ENCODE measurements at regions not wholly inside any gene's neighbourhood (a gene's known extent, or its start where the extent isn't known, plus 50 kb on each side); places are given as distances from the start of the nearest gene placed in this dataset.

- TF ChIP-seq, protein P1, sequence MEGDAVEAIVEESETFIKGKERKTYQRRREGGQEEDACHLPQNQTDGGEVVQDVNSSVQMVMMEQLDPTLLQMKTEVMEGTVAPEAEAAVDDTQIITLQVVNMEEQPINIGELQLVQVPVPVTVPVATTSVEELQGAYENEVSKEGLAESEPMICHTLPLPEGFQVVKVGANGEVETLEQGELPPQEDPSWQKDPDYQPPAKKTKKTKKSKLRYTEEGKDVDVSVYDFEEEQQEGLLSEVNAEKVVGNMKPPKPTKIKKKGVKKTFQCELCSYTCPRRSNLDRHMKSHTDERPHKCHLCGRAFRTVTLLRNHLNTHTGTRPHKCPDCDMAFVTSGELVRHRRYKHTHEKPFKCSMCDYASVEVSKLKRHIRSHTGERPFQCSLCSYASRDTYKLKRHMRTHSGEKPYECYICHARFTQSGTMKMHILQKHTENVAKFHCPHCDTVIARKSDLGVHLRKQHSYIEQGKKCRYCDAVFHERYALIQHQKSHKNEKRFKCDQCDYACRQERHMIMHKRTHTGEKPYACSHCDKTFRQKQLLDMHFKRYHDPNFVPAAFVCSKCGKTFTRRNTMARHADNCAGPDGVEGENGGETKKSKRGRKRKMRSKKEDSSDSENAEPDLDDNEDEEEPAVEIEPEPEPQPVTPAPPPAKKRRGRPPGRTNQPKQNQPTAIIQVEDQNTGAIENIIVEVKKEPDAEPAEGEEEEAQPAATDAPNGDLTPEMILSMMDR (conservative IDR thresholded peaks at IDR 0.05) = no peak
- TF ChIP-seq ZFX (IDR thresholded peaks at IDR 0.05) = no peak
These were observed 523.9 kb upstream of the ARGLU1 start for GRCh38 chr13:107091861-107092260.

Data from C4-2B (cell line).